BJ (cell line): ENCODE measurements at regions not wholly inside any gene's neighbourhood (a gene's known extent, or its start where the extent isn't known, plus 50 kb on each side); places are given as distances from the start of the nearest gene placed in this dataset.

Experiments used
- CTCF ChIA-PET: fragments of 350-600 bp; formaldehyde crosslinking; extraction: SDS; loops from one replicate; lab custom pipeline; 2021; ENCODE audit warnings: antibody characterized with exemption, inconsistent platforms; lab: Yijun Ruan, JAX
- POLR2A ChIA-PET: fragments of 300-600 bp; sonication (Branson Sonifier 250); formaldehyde crosslinking; extraction: SDS; loops from one replicate; lab custom pipeline; 2021; ENCODE audit warnings: antibody characterized with exemption; lab: Charles Lee
- DNase-seq: peaks from one replicate; pipeline ENCODE4 v3.0.0-alpha.2; 2011; ENCODE audit warnings: low read depth
- H3K27me3 ChIP-seq: 2 replicates; pipeline ENCODE4 v1.6.0; 2011; ENCODE audit warnings: low read length; ENCODE audit not compliant: control insufficient read depth, insufficient read depth
- H3K36me3 ChIP-seq: 2 replicates; pipeline ENCODE4 v1.5.1; 2011; ENCODE audit warnings: low read length; ENCODE audit not compliant: control insufficient read depth, insufficient read depth
- H3K4me3 ChIP-seq: 2 replicates; pipeline ENCODE4 v1.5.1; 2011; ENCODE audit warnings: low read depth, mild to moderate bottlenecking, control low read depth, low read length
- CTCF ChIP-seq: IDR thresholded peaks from 2 replicates; pipeline ENCODE4 v1.5.1; 2011; ENCODE audit warnings: low read depth, mild to moderate bottlenecking, control low read depth, inconsistent platforms, low read length, moderate library complexity; ENCODE audit not compliant: insufficient read depth

- ChIA-PET POLR2A (no interaction called here), CTCF (interaction anchor here (1.8 to 5.3 kb wide), 2 partner anchors 9 to 19 kb away, joined by 5 to 35 read pairs; no protein-coding TSS in a partner anchor)
- Histone ChIP-seq H3K36me3 (no peaks in the 10 kb centered on the region), H3K27me3 (no peaks in the 10 kb centered on the region; the same call in 1 of the 2 replicates), H3K4me3 (no peak overlapping the region)
- DNase-seq = no peak
- TF ChIP-seq CTCF = no peak
These were observed 135.2 kb downstream of the SUCLG1 start for GRCh38 chr2:84323890-84324289.

- DNase-seq = no peak
- POLR2A ChIA-PET = no interaction called here
- CTCF ChIA-PET = no interaction called here
- Histone ChIP-seq H3K4me3 (no peak overlapping the region), H3K27me3 (no peaks in the 10 kb centered on the region; the same call in 1 of the 2 replicates), H3K36me3 (no peaks in the 10 kb centered on the region)
- no peak for TF ChIP-seq CTCF
These were observed 138.1 kb downstream of the SUCLG1 start for GRCh38 chr2:84320940-84321339.

GRCh38 chr2:84319581-84319980 is 139.5 kb downstream of the SUCLG1 start:
- Histone ChIP-seq H3K36me3 (no peaks in the 10 kb centered on the region), H3K27me3 (no peaks in the 10 kb centered on the region; the same call in 1 of the 2 replicates), H3K4me3 (no peak overlapping the region)
- ChIA-PET POLR2A (no interaction called here), CTCF (interaction anchor here (1.1 to 2.5 kb wide), 2 partner anchors 19 to 105 kb away, joined by 3 to 6 read pairs; no protein-coding TSS in a partner anchor)
- DNase-seq = no peak
- no peak for TF ChIP-seq CTCF

GRCh38 chr2:84317135-84317534 is 141.9 kb downstream of the SUCLG1 start:
- ChIA-PET POLR2A (no interaction called here), CTCF (interaction anchor here (5.3 kb wide), 1 partner anchor 294 kb away, joined by 22 read pairs; no protein-coding TSS in a partner anchor)
- Histone ChIP-seq H3K4me3 (no peak overlapping the region), H3K36me3 (no peaks in the 10 kb centered on the region), H3K27me3 (no peaks in the 10 kb centered on the region)
- no peak for TF ChIP-seq CTCF
- no peak for DNase-seq

GRCh38 chr2:84314901-84315330 is 144.2 kb downstream of the SUCLG1 start:
- ChIA-PET POLR2A (no interaction called here), CTCF (interaction anchor here (0.6 to 5.3 kb wide), 26 partner anchors 10 to 514 kb away, joined by 3 to 35 read pairs (median 4); no protein-coding TSS in a partner anchor)
- DNase-seq = no peak
- TF ChIP-seq CTCF = peak; percentile 96
- H3K36me3 ChIP-seq = no peaks in the 10 kb centered on the region
- H3K4me3 ChIP-seq = no peak overlapping the region
- no peaks in the 10 kb centered on the region for H3K27me3 ChIP-seq
